GM12865 (cell line): ENCODE measurements at regions not wholly inside any gene's neighbourhood (a gene's known extent, or its start where the extent isn't known, plus 50 kb on each side); places are given as distances from the start of the nearest gene placed in this dataset.

ENCODE experiments used
- DNase-seq: peaks from one replicate; pipeline ENCODE4 v3.0.0; 2010; ENCODE audit warnings: low read depth
- H3K4me3 ChIP-seq: 2 replicates; pipeline ENCODE4 v1.5.1; 2011; ENCODE audit warnings: mild to moderate bottlenecking, low read depth, low read length, control low read depth
- CTCF ChIP-seq: IDR thresholded peaks from 2 replicates; pipeline ENCODE4 v1.5.1; 2011; ENCODE audit warnings: low read length, control low read depth, low read depth, inconsistent platforms; ENCODE audit not compliant: insufficient read depth; ENCODE audit errors: missing control alignments

DNA sequence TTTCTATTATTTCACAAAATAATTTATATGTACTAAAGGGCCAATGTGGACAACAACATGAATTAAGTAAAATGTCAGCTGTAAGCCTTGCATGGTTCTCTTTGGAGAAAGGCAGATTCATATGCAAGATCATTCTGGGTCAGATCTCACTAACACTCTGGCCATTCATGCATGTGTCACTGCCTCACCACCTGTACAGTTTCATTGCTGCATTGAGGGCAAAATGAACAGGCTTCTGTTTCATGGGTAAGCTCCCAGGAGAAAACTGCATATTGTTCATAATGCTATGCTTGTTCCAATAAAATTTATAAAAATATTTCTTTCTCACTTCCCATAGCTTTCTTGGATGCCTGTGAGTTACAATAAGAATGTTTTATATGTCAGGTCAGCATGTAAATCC lies 275.2 kb downstream of the ZNF248 start:
- no peak for TF ChIP-seq CTCF
- no peak overlapping the region for H3K4me3 ChIP-seq
- DNase-seq: no peak

GRCh38 chr10:37576154-37576553 lies 281.3 kb downstream of the ZNF248 start:
- no peak for DNase-seq
- TF ChIP-seq CTCF: no peak
- H3K4me3 ChIP-seq: no peak overlapping the region

- DNase-seq: no peak
- no peak overlapping the region for H3K4me3 ChIP-seq
- no peak for TF ChIP-seq CTCF
Measured at GRCh38 chr10:37572206-37572605, 285.2 kb downstream of the ZNF248 start.

DNA sequence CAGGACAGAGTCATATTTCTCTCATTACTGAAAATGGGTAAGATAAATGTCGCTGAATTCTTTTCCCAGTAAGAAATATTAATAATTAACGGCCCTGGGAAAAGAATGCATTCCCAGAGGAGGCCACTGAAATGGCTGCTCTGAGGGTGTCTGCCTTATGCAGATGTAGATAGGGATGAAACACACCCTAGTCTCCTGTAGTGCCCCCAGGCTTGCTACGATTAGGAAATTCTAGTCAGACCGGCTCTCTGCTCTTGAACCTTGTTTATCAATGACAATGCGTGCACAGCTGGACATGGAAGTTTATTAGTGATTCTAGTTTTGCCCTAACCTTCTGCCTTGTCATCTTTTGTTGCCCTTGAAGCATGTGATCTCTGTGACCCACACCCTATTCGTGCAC lies 291.1 kb downstream of the ZNF248 start:
- no peak for DNase-seq
- no peak overlapping the region for H3K4me3 ChIP-seq
- no peak for TF ChIP-seq CTCF

DNA sequence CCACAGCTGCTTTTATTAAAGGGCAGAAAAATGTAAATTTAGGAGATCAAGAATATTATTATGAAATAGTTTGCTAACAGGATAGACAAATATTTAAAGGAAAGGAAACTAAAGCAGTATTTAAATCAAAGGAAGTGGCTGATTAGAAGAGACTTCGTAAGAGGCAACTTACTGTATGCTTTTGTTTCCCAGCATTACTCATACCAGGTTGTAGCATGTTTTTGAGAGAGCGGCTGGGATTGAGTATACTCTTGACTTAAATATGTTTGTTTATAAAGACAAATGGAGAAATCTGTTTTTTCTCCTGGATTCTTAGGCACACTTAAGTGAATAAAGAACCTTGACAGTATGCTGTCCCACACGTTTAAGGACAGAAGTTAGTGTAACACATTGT lies 293.7 kb downstream of the ZNF248 start:
- no peak for TF ChIP-seq CTCF
- no peak overlapping the region for H3K4me3 ChIP-seq
- no peak for DNase-seq

DNA sequence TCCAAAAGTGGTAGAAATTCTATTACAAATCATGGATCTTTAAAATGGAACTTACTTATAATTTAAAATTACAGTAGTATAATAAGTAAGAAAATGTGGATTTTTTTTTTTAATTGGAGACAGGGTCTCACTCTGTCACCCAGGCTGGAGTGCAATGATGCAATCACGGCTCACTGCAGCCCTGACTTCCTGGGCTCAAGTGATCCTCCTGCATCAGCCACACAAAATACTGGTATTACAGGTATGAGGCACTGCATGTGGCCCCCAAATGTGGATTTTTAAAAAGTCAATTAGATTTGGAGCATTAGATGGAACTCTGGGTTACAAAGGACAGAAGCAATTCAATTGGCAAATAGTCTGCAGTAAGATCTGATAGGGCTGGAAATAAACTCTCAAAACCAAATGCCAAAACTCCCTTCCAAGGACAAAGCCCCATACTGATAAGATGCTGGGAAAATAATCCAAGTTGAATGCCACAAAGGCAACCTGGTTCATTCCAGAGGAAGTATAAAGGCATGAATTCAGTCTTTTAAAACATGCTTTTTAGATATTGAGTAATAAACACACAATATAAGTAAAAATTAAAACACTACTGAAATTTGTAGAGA lies 294.2 kb downstream of the ZNF248 start:
- no peak overlapping the region for H3K4me3 ChIP-seq
- DNase-seq: no peak
- TF ChIP-seq CTCF: no peak

- TF ChIP-seq CTCF: no peak
- DNase-seq: no peak
- no peak overlapping the region for H3K4me3 ChIP-seq
Measured at GRCh38 chr10:37552881-37553280, 304.5 kb downstream of the ZNF248 start.
